Astrocyte (in vitro differentiated cells and primary cell): ENCODE measurements at regions not wholly inside any gene's neighbourhood (a gene's known extent, or its start where the extent isn't known, plus 50 kb on each side); places are given as distances from the start of the nearest gene placed in this dataset.

Source experiments
- DNase-seq: peaks from one replicate; pipeline ENCODE4 v3.0.0-alpha.2; 2010; ENCODE audit warnings: low read depth
- FAIRE-seq: peaks from 2 replicates; lab custom pipeline; 2011; peaks lifted over from hg19 to GRCh38; lab: Jason Lieb, UNC
- H2AFZ ChIP-seq: 2 replicates; pipeline ENCODE4 v1.6.0; 2012; ENCODE audit warnings: low read depth, low read length, inconsistent platforms
- H3K27ac ChIP-seq: 2 replicates; pipeline ENCODE4 v1.5.1; 2011; ENCODE audit warnings: low read depth, low read length, inconsistent platforms
- H3K27me3 ChIP-seq: 2 replicates; pipeline ENCODE4 v1.6.0; 2011; ENCODE audit warnings: low read length, inconsistent platforms; ENCODE audit not compliant: insufficient read depth
- H3K36me3 ChIP-seq: 2 replicates; pipeline ENCODE4 v1.5.1; 2011; ENCODE audit warnings: low read length, inconsistent platforms; ENCODE audit not compliant: insufficient read depth
- H3K4me1 ChIP-seq: 2 replicates; pipeline ENCODE4 v1.5.1; 2011; ENCODE audit warnings: low read length, inconsistent platforms; ENCODE audit not compliant: insufficient read depth
- H3K4me2 ChIP-seq: 2 replicates; pipeline ENCODE4 v1.6.0; 2012; ENCODE audit warnings: low read length, inconsistent platforms
- H3K4me3 ChIP-seq: 2 replicates; pipeline ENCODE4 v1.5.1; 2011; ENCODE audit warnings: low read depth, mild to moderate bottlenecking, low read length, inconsistent platforms; ENCODE audit not compliant: insufficient read depth
- H3K79me2 ChIP-seq: 2 replicates; pipeline ENCODE4 v1.6.0; 2012; ENCODE audit warnings: mild to moderate bottlenecking, low read length, inconsistent platforms; ENCODE audit not compliant: insufficient read depth
- H3K9ac ChIP-seq: 2 replicates; pipeline ENCODE4 v1.6.0; 2012; ENCODE audit warnings: mild to moderate bottlenecking, low read length, inconsistent platforms
- H3K9me3 ChIP-seq: 2 replicates; pipeline ENCODE4 v1.5.1; 2012; ENCODE audit warnings: low read depth, mild to moderate bottlenecking, low read length, inconsistent platforms; ENCODE audit not compliant: insufficient read depth
- H4K20me1 ChIP-seq: 2 replicates; pipeline ENCODE4 v1.6.0; 2012; ENCODE audit warnings: low read length, inconsistent platforms; ENCODE audit not compliant: insufficient read depth
- H3K27ac Mint-ChIP-seq: one replicate; pipeline ENCODE4 v1.8.0; 2021; ENCODE audit warnings: mild to moderate bottlenecking, mixed read lengths; ENCODE audit not compliant: unreplicated experiment
- H3K27me3 Mint-ChIP-seq: one replicate; pipeline ENCODE4 v1.8.0; 2021; ENCODE audit warnings: low read depth, mixed read lengths; ENCODE audit not compliant: unreplicated experiment
- H3K36me3 Mint-ChIP-seq: one replicate; pipeline ENCODE4 v1.8.0; 2021; ENCODE audit warnings: low read depth, mixed read lengths; ENCODE audit not compliant: unreplicated experiment
- H3K4me1 Mint-ChIP-seq: one replicate; pipeline ENCODE4 v1.8.0; 2021; ENCODE audit warnings: low read depth, mixed read lengths; ENCODE audit not compliant: unreplicated experiment
- H3K4me3 Mint-ChIP-seq: one replicate; pipeline ENCODE4 v1.8.0; 2021; ENCODE audit warnings: mild to moderate bottlenecking, moderate library complexity, mixed read lengths; ENCODE audit not compliant: unreplicated experiment
- H3K9me3 Mint-ChIP-seq: one replicate; pipeline ENCODE4 v1.8.0; 2021; ENCODE audit warnings: mild to moderate bottlenecking, mixed read lengths; ENCODE audit not compliant: unreplicated experiment
- CTCF ChIP-seq: IDR thresholded peaks from 2 replicates; pipeline ENCODE4 v1.5.1; 2011; ENCODE audit warnings: low read depth, mild to moderate bottlenecking, inconsistent platforms, low read length, moderate library complexity; ENCODE audit not compliant: insufficient read depth
- EZH2 ChIP-seq: IDR thresholded peaks from 2 replicates; pipeline ENCODE4 v1.6.1; 2012; ENCODE audit warnings: mild to moderate bottlenecking, low read length, inconsistent platforms; ENCODE audit not compliant: insufficient read depth

GRCh38 chr7:4436936-4437335, 245.2 kb upstream of the FOXK1 start:
- no peak overlapping the region for H3K27ac ChIP-seq
- no peaks in the 10 kb centered on the region for H3K27me3 ChIP-seq
- no peak overlapping the region for H3K4me2 ChIP-seq
- FAIRE-seq (no peak), DNase-seq (no peak)
- H3K4me3 ChIP-seq, result no peak overlapping the region
- Mint-ChIP-seq H3K9me3 (peaks cover 8% of the 10 kb centered on the region), H3K27me3 (peaks cover 23% of the 10 kb centered on the region), H3K36me3 (no peaks in the 10 kb centered on the region), H3K4me3 (no peak overlapping the region), H3K27ac (no peak overlapping the region), H3K4me1 (no peaks in the 10 kb centered on the region)
- H3K4me1 ChIP-seq, result no peaks in the 10 kb centered on the region
- H2AFZ ChIP-seq, result no peak overlapping the region
- H3K79me2 ChIP-seq, result no peaks in the 10 kb centered on the region
- H3K36me3 ChIP-seq, result no peaks in the 10 kb centered on the region
- peaks cover 4% of the 10 kb centered on the region for H3K9me3 ChIP-seq
- TF ChIP-seq CTCF, result no peak
- no peak overlapping the region for H3K9ac ChIP-seq
- H4K20me1 ChIP-seq, result no peaks in the 10 kb centered on the region

GRCh38 chr7:4437916-4438315, 244.2 kb upstream of the FOXK1 start:
- FAIRE-seq, result no peak
- Histone ChIP-seq H3K9ac (no peak overlapping the region), H3K27me3 (no peaks in the 10 kb centered on the region), H4K20me1 (no peaks in the 10 kb centered on the region), H3K27ac (no peak overlapping the region), H3K4me2 (no peak overlapping the region), H3K4me1 (no peaks in the 10 kb centered on the region), H3K9me3 (peaks cover 4% of the 10 kb centered on the region), H3K36me3 (no peaks in the 10 kb centered on the region), H2AFZ (no peak overlapping the region), H3K4me3 (no peak overlapping the region), H3K79me2 (no peaks in the 10 kb centered on the region)
- no peak for TF ChIP-seq CTCF
- TF ChIP-seq EZH2, result no peak
- Mint-ChIP-seq H3K4me1 (no peaks in the 10 kb centered on the region), H3K9me3 (peaks cover 8% of the 10 kb centered on the region), H3K36me3 (no peaks in the 10 kb centered on the region), H3K27me3 (peaks cover 23% of the 10 kb centered on the region), H3K27ac (no peak overlapping the region), H3K4me3 (no peak overlapping the region)
- DNase-seq, result no peak

GRCh38 chr7:4438723-4439245, 243.3 kb upstream of the FOXK1 start:
- Histone ChIP-seq H3K9ac (no peak overlapping the region), H3K4me3 (no peak overlapping the region), H3K9me3 (peaks cover 4% of the 10 kb centered on the region), H3K27ac (no peak overlapping the region), H3K27me3 (no peaks in the 10 kb centered on the region), H2AFZ (no peak overlapping the region), H3K4me2 (no peak overlapping the region), H3K79me2 (no peaks in the 10 kb centered on the region), H4K20me1 (no peaks in the 10 kb centered on the region), H3K36me3 (no peaks in the 10 kb centered on the region), H3K4me1 (no peaks in the 10 kb centered on the region)
- no peaks in the 10 kb centered on the region for H3K36me3 Mint-ChIP-seq
- no peak for FAIRE-seq
- H3K4me3 Mint-ChIP-seq, result no peak overlapping the region
- H3K4me1 Mint-ChIP-seq, result no peaks in the 10 kb centered on the region
- DNase-seq, result no peak
- H3K27me3 Mint-ChIP-seq, result peaks cover 23% of the 10 kb centered on the region
- TF ChIP-seq EZH2 (no peak), CTCF (no peak)
- no peak overlapping the region for H3K27ac Mint-ChIP-seq
- peaks cover 8% of the 10 kb centered on the region for H3K9me3 Mint-ChIP-seq
